PFSK-1 (cell line): ENCODE measurements at regions not wholly inside any gene's neighbourhood (a gene's known extent, or its start where the extent isn't known, plus 50 kb on each side); places are given as distances from the start of the nearest gene placed in this dataset.

Source experiments
- POLR2AphosphoS5 ChIP-seq: IDR thresholded peaks from 2 replicates; pipeline ENCODE4 v1.6.1; 2012; ENCODE audit warnings: low read depth, mild to moderate bottlenecking, control low read depth, low read length, moderate library complexity
- TF ChIP-seq, protein P1 (sequence below), 2 experiments: IDR thresholded peaks; 2 replicates each; pipeline versions ENCODE4 v1.6.1 to v1.8.0; 2011 to 2012; ENCODE audit warnings: low read depth in 2 of 2, low read length in 2 of 2, control low read depth in 1 of 2, inconsistent platforms in 1 of 2, mild to moderate bottlenecking in 1 of 2, moderate library complexity in 1 of 2; ENCODE audit not compliant: insufficient read depth in 1 of 2

DNA sequence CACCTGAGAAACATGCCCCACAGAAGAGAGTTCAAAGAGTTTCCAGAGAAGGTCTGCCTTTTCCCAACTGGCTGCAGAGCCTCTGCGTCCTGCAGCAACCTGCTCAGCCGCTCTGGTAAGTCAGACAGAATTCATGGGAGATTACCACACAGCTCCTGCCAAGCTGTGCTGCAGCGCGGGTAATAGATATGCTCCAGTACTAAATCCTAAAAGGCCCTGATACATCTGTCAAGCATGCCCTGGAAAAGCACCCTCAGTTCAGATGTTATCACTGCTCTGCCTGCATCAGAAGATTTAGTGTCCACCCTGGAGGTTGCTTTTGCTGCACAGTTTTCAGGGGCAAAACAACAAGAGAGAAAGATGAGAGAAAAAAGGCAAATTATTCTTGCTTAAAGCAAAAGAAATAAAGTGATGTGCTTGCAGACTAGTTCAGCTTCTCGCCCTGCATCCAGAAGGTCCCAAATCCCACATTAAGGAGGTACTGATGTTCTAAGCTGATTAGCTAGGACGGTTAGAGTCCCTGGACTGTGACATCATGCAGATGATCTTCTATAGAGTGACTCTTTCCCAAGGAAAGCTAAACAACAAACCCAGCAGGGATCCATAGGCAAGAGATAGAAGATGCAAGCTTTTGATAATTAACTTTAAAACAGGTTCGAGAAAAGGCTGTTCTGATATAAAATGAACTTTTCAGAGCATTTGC, 488.6 kb downstream of the BCL11A start:
- TF ChIP-seq, protein P1, sequence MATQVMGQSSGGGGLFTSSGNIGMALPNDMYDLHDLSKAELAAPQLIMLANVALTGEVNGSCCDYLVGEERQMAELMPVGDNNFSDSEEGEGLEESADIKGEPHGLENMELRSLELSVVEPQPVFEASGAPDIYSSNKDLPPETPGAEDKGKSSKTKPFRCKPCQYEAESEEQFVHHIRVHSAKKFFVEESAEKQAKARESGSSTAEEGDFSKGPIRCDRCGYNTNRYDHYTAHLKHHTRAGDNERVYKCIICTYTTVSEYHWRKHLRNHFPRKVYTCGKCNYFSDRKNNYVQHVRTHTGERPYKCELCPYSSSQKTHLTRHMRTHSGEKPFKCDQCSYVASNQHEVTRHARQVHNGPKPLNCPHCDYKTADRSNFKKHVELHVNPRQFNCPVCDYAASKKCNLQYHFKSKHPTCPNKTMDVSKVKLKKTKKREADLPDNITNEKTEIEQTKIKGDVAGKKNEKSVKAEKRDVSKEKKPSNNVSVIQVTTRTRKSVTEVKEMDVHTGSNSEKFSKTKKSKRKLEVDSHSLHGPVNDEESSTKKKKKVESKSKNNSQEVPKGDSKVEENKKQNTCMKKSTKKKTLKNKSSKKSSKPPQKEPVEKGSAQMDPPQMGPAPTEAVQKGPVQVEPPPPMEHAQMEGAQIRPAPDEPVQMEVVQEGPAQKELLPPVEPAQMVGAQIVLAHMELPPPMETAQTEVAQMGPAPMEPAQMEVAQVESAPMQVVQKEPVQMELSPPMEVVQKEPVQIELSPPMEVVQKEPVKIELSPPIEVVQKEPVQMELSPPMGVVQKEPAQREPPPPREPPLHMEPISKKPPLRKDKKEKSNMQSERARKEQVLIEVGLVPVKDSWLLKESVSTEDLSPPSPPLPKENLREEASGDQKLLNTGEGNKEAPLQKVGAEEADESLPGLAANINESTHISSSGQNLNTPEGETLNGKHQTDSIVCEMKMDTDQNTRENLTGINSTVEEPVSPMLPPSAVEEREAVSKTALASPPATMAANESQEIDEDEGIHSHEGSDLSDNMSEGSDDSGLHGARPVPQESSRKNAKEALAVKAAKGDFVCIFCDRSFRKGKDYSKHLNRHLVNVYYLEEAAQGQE (IDR thresholded peaks at IDR 0.05; ENCODE audit: insufficient read depth in 1 of 2, low read depth in 2 of 2, low read length in 2 of 2): no peak
- no peak for TF ChIP-seq POLR2AphosphoS5
